ENCODE measurements at regions not wholly inside any gene's neighbourhood (a gene's known extent, or its start where the extent isn't known, plus 50 kb on each side); places are given as distances from the start of the nearest gene placed in this dataset.

DNA sequence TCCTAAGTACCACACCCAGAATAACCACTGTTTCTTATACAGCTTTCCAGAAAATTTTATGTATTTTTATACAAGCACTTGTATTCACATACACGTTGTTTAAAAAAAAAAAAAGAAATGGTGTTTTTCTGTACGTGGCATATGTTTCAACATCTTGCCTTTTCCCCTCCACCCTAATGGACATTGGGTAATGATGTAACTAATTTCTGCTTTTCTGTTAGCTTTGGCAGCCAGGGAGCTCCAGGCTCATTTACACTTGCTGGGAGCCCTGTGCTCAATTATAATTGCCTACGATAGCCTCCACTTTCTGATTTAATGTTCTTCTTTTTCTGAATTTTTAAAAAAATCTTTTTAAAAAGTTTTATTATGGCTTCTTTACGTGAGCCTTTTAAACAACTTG lies 352.4 kb downstream of the UTRN start:
- H3K9me3 ChIP-seq (ENCODE audit: low read length), result no peaks in the 10 kb centered on the region
- H2AFZ ChIP-seq (ENCODE audit: low read length), result no peak overlapping the region
- no peaks in the 10 kb centered on the region for H3K9me2 ChIP-seq (replicated peaks; ENCODE audit: low read length)
- DNase-seq (no peak), ATAC-seq (no peak)
- H3F3A ChIP-seq (ENCODE audit: low read length, unreplicated experiment), result no peaks in the 10 kb centered on the region
- H4K20me1 ChIP-seq (ENCODE audit: low read length), result no peaks in the 10 kb centered on the region
- H3K79me2 ChIP-seq (ENCODE audit: low read length), result no peaks in the 10 kb centered on the region
- no TSS peak for BruUV-seq (replicated peaks)
- H3K36me3 ChIP-seq (ENCODE audit: low read depth, low read length), result no peaks in the 10 kb centered on the region
- ChIA-PET POLR2A (ENCODE audit: unreplicated experiment) (no interaction called here), CTCF (no interaction called here)
- H3K4me1 ChIP-seq (ENCODE audit: insufficient read depth, low read length), result no peaks in the 10 kb centered on the region
- no peak overlapping the region for H3K9ac ChIP-seq (ENCODE audit: low read length)
- no peak for TF ChIP-seq EZH2 (IDR thresholded peaks at IDR 0.05; ENCODE audit: low read length, unreplicated experiment)
- no peak for TF ChIP-seq EZH2phosphoT487 (IDR thresholded peaks at IDR 0.05; ENCODE audit: borderline replicate concordance, low read length)
- TF ChIP-seq, protein P1, sequence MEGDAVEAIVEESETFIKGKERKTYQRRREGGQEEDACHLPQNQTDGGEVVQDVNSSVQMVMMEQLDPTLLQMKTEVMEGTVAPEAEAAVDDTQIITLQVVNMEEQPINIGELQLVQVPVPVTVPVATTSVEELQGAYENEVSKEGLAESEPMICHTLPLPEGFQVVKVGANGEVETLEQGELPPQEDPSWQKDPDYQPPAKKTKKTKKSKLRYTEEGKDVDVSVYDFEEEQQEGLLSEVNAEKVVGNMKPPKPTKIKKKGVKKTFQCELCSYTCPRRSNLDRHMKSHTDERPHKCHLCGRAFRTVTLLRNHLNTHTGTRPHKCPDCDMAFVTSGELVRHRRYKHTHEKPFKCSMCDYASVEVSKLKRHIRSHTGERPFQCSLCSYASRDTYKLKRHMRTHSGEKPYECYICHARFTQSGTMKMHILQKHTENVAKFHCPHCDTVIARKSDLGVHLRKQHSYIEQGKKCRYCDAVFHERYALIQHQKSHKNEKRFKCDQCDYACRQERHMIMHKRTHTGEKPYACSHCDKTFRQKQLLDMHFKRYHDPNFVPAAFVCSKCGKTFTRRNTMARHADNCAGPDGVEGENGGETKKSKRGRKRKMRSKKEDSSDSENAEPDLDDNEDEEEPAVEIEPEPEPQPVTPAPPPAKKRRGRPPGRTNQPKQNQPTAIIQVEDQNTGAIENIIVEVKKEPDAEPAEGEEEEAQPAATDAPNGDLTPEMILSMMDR (conservative IDR thresholded peaks at IDR 0.05; ENCODE audit: low read depth, low read length), result no peak
- H3K27ac ChIP-seq (ENCODE audit: low read length), result no peak overlapping the region
- H3K4me3 ChIP-seq (ENCODE audit: low read length), result no peak overlapping the region
- no peaks in the 10 kb centered on the region for H3K27me3 ChIP-seq (ENCODE audit: low read length)
- H3K4me2 ChIP-seq (ENCODE audit: low read length), result no peak overlapping the region
- intact Hi-C loops (cut with micrococcal nuclease), result no loop called here

DNA sequence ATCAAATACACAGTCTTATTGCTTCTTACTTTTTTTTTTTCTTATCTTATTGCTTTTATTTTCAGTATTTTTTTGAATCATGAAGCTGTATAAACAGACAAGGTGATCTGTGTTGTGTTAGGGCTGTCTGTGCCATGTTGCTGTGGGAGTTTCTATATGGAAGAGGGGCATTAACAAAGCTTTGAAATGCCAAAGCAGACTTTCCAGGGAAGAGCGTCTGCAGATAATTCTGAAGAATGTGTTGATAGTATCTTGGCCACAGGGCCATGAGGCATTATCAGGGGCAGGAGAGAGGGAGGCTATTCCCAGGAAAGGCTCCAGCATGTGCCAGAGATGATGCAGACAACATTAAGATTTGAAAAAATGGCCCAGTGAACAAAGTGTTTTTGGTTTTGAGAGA lies 354.5 kb downstream of the UTRN start:
- CTCF ChIA-PET, result no interaction called here

DNA sequence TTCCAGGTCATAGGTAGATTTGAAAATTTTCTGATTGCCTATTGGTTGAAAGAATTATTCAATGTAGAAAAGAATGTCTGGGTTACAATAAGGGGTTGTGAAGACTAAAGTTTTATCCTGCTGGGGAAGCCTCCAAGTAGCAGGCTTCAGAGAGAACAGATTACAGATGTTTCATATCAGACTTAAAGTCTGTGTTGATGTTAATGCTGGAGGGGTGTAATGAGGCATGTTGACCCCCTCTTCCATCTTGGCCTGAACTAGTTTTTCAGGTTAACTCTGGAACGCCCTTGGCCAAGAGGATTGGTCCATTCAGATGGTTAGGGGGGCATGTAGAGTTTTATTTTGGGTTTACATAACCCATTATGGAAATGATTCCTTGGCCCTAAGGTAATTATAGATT lies 356.2 kb downstream of the UTRN start:
- Histone ChIP-seq H3F3A (ENCODE audit: low read length, unreplicated experiment) (no peaks in the 10 kb centered on the region), H3K4me1 (ENCODE audit: insufficient read depth, low read length) (peaks cover 9% of the 10 kb centered on the region; the same call in 1 of the 2 replicates), H3K4me2 (ENCODE audit: low read length) (no peak overlapping the region), H3K27me3 (ENCODE audit: low read length) (no peaks in the 10 kb centered on the region), H3K79me2 (ENCODE audit: low read length) (no peaks in the 10 kb centered on the region), H3K9me2 (replicated peaks; ENCODE audit: low read length) (no peaks in the 10 kb centered on the region), H3K9ac (ENCODE audit: low read length) (no peak overlapping the region), H3K4me3 (ENCODE audit: low read length) (no peak overlapping the region), H3K27ac (ENCODE audit: low read length) (no peak overlapping the region), H2AFZ (ENCODE audit: low read length) (no peak overlapping the region), H3K9me3 (ENCODE audit: low read length) (no peaks in the 10 kb centered on the region), H4K20me1 (ENCODE audit: low read length) (no peaks in the 10 kb centered on the region), H3K36me3 (ENCODE audit: low read depth, low read length) (no peaks in the 10 kb centered on the region)
- DNase-seq (no peak), ATAC-seq (no peak)
- POLR2A ChIA-PET (ENCODE audit: unreplicated experiment), result no interaction called here
- TF ChIP-seq EZH2phosphoT487 (IDR thresholded peaks at IDR 0.05; ENCODE audit: borderline replicate concordance, low read length) (no peak), EZH2 (IDR thresholded peaks at IDR 0.05; ENCODE audit: low read length, unreplicated experiment) (no peak)
- TF ChIP-seq, protein P1 (conservative IDR thresholded peaks at IDR 0.05; ENCODE audit: low read depth, low read length), result no peak
- no TSS peak for BruUV-seq (replicated peaks)
- CTCF ChIA-PET, result no interaction called here
- intact Hi-C loops (cut with micrococcal nuclease), result no loop called here

More for the DNA sequence above, 354.5 kb downstream of the UTRN start:
- DNase-seq (no peak), ATAC-seq (no peak)
- Histone ChIP-seq H3K36me3 (ENCODE audit: low read depth, low read length) (no peaks in the 10 kb centered on the region), H3K4me2 (ENCODE audit: low read length) (no peak overlapping the region), H3K9me3 (ENCODE audit: low read length) (no peaks in the 10 kb centered on the region), H3K9me2 (replicated peaks; ENCODE audit: low read length) (no peaks in the 10 kb centered on the region), H3K9ac (ENCODE audit: low read length) (no peak overlapping the region), H3K4me1 (ENCODE audit: insufficient read depth, low read length) (peaks cover 6% of the 10 kb centered on the region; the same call in 1 of the 2 replicates), H3K79me2 (ENCODE audit: low read length) (no peaks in the 10 kb centered on the region), H3K4me3 (ENCODE audit: low read length) (no peak overlapping the region), H2AFZ (ENCODE audit: low read length) (no peak overlapping the region), H3K27ac (ENCODE audit: low read length) (no peak overlapping the region), H3K27me3 (ENCODE audit: low read length) (no peaks in the 10 kb centered on the region), H3F3A (ENCODE audit: low read length, unreplicated experiment) (no peaks in the 10 kb centered on the region), H4K20me1 (ENCODE audit: low read length) (no peaks in the 10 kb centered on the region)
- POLR2A ChIA-PET (ENCODE audit: unreplicated experiment), result no interaction called here
- intact Hi-C loops (cut with micrococcal nuclease), result no loop called here
- TF ChIP-seq EZH2phosphoT487 (IDR thresholded peaks at IDR 0.05; ENCODE audit: borderline replicate concordance, low read length), result no peak
- TF ChIP-seq, protein P1 (conservative IDR thresholded peaks at IDR 0.05; ENCODE audit: low read depth, low read length), result no peak
- TF ChIP-seq EZH2 (IDR thresholded peaks at IDR 0.05; ENCODE audit: low read length, unreplicated experiment), result no peak
- no TSS peak for BruUV-seq (replicated peaks)

All from PC-3 (cell line).